ENCODE measurements at regions not wholly inside any gene's neighbourhood (a gene's known extent, or its start where the extent isn't known, plus 50 kb on each side); places are given as distances from the start of the nearest gene placed in this dataset.

DNA sequence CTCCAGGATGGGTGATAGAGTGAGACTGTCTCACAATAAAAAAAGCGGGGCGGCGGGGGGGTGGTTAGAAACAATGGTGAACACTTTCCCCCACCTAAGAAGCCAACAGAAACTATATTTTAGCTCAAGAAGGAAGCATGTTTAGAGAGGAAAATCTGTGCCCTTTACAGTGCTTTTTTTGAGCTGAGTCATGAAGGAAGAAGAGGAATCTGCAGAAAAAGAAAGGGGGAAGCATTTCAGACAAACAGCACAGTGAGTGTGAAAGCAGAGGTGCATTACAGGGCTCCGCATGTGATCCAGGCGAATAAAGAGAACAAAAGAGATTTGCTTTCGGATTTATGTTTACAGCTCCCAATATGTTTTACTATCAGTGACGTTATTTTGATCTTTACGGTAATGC lies 1504.6 kb upstream of the WWC1 start:
- TF ChIP-seq, protein P1, sequence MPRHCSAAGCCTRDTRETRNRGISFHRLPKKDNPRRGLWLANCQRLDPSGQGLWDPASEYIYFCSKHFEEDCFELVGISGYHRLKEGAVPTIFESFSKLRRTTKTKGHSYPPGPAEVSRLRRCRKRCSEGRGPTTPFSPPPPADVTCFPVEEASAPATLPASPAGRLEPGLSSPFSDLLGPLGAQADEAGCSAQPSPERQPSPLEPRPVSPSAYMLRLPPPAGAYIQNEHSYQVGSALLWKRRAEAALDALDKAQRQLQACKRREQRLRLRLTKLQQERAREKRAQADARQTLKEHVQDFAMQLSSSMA (CRISPR knock-in tag; IDR thresholded peaks at IDR 0.05), result no peak
- TF ChIP-seq ZNF530 (CRISPR knock-in tag; IDR thresholded peaks at IDR 0.05; ENCODE audit: low read depth) (no peak), CENPT (CRISPR knock-in tag; IDR thresholded peaks at IDR 0.05; ENCODE audit: low read depth) (no peak), ZKSCAN1 (IDR thresholded peaks at IDR 0.05; ENCODE audit: low read length) (no peak), ZNF17 (CRISPR knock-in tag; IDR thresholded peaks at IDR 0.05) (no peak), ZNF207 (IDR thresholded peaks at IDR 0.05; ENCODE audit: borderline replicate concordance) (no peak), YY1 (IDR thresholded peaks at IDR 0.05; ENCODE audit: insufficient read depth, insufficient replicate concordance, low read depth, low read length) (no peak)
- TF ChIP-seq, protein P2, sequence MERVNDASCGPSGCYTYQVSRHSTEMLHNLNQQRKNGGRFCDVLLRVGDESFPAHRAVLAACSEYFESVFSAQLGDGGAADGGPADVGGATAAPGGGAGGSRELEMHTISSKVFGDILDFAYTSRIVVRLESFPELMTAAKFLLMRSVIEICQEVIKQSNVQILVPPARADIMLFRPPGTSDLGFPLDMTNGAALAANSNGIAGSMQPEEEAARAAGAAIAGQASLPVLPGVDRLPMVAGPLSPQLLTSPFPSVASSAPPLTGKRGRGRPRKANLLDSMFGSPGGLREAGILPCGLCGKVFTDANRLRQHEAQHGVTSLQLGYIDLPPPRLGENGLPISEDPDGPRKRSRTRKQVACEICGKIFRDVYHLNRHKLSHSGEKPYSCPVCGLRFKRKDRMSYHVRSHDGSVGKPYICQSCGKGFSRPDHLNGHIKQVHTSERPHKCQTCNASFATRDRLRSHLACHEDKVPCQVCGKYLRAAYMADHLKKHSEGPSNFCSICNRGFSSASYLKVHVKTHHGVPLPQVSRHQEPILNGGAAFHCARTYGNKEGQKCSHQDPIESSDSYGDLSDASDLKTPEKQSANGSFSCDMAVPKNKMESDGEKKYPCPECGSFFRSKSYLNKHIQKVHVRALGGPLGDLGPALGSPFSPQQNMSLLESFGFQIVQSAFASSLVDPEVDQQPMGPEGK (CRISPR knock-in tag; IDR thresholded peaks at IDR 0.05), result no peak
- TF ChIP-seq, protein P3, sequence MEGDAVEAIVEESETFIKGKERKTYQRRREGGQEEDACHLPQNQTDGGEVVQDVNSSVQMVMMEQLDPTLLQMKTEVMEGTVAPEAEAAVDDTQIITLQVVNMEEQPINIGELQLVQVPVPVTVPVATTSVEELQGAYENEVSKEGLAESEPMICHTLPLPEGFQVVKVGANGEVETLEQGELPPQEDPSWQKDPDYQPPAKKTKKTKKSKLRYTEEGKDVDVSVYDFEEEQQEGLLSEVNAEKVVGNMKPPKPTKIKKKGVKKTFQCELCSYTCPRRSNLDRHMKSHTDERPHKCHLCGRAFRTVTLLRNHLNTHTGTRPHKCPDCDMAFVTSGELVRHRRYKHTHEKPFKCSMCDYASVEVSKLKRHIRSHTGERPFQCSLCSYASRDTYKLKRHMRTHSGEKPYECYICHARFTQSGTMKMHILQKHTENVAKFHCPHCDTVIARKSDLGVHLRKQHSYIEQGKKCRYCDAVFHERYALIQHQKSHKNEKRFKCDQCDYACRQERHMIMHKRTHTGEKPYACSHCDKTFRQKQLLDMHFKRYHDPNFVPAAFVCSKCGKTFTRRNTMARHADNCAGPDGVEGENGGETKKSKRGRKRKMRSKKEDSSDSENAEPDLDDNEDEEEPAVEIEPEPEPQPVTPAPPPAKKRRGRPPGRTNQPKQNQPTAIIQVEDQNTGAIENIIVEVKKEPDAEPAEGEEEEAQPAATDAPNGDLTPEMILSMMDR (CRISPR knock-in tag; IDR thresholded peaks at IDR 0.05), result no peak
- TF ChIP-seq, protein P4, sequence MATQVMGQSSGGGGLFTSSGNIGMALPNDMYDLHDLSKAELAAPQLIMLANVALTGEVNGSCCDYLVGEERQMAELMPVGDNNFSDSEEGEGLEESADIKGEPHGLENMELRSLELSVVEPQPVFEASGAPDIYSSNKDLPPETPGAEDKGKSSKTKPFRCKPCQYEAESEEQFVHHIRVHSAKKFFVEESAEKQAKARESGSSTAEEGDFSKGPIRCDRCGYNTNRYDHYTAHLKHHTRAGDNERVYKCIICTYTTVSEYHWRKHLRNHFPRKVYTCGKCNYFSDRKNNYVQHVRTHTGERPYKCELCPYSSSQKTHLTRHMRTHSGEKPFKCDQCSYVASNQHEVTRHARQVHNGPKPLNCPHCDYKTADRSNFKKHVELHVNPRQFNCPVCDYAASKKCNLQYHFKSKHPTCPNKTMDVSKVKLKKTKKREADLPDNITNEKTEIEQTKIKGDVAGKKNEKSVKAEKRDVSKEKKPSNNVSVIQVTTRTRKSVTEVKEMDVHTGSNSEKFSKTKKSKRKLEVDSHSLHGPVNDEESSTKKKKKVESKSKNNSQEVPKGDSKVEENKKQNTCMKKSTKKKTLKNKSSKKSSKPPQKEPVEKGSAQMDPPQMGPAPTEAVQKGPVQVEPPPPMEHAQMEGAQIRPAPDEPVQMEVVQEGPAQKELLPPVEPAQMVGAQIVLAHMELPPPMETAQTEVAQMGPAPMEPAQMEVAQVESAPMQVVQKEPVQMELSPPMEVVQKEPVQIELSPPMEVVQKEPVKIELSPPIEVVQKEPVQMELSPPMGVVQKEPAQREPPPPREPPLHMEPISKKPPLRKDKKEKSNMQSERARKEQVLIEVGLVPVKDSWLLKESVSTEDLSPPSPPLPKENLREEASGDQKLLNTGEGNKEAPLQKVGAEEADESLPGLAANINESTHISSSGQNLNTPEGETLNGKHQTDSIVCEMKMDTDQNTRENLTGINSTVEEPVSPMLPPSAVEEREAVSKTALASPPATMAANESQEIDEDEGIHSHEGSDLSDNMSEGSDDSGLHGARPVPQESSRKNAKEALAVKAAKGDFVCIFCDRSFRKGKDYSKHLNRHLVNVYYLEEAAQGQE (IDR thresholded peaks at IDR 0.05; ENCODE audit: borderline replicate concordance in 1 of 2, low read depth in 1 of 2, low read length in 2 of 2), result no peak
- TF ChIP-seq, protein P5, sequence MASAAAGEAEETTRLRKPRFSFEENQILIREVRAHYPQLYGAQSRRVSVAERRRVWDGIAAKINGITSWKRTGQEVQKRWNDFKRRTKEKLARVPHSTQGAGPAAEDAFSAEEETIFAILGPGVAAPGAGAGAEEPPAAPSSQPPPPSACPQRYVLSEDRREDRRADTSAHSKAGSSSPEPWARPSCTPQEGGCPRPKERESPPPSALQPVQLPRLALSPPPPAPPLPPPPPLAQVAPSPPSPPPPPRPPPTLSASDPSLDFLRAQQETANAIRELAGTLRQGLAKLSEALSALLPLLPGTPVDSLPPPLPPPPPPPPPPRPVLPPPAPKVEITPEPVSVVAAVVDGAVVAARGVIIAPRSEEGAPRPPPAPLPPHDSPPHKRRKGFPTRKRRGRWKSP (CRISPR knock-in tag; IDR thresholded peaks at IDR 0.05), result no peak
- TF ChIP-seq, protein P6, sequence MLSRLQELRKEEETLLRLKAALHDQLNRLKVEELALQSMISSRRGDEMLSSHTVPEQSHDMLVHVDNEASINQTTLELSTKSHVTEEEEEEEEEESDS (CRISPR knock-in tag; IDR thresholded peaks at IDR 0.05; ENCODE audit: borderline replicate concordance), result no peak
